Astrocyte (in vitro differentiated cells and primary cell): ENCODE measurements at regions not wholly inside any gene's neighbourhood (a gene's known extent, or its start where the extent isn't known, plus 50 kb on each side); places are given as distances from the start of the nearest gene placed in this dataset.

ENCODE experiments used
- DNase-seq: peaks from one replicate; pipeline ENCODE4 v3.0.0-alpha.2; 2010; ENCODE audit warnings: low read depth
- FAIRE-seq: peaks from 2 replicates; lab custom pipeline; 2011; peaks lifted over from hg19 to GRCh38; lab: Jason Lieb, UNC
- H2AFZ ChIP-seq: 2 replicates; pipeline ENCODE4 v1.6.0; 2012; ENCODE audit warnings: low read depth, low read length, inconsistent platforms
- H3K27ac ChIP-seq: 2 replicates; pipeline ENCODE4 v1.5.1; 2011; ENCODE audit warnings: low read depth, low read length, inconsistent platforms
- H3K27me3 ChIP-seq: 2 replicates; pipeline ENCODE4 v1.6.0; 2011; ENCODE audit warnings: low read length, inconsistent platforms; ENCODE audit not compliant: insufficient read depth
- H3K36me3 ChIP-seq: 2 replicates; pipeline ENCODE4 v1.5.1; 2011; ENCODE audit warnings: low read length, inconsistent platforms; ENCODE audit not compliant: insufficient read depth
- H3K4me1 ChIP-seq: 2 replicates; pipeline ENCODE4 v1.5.1; 2011; ENCODE audit warnings: low read length, inconsistent platforms; ENCODE audit not compliant: insufficient read depth
- H3K4me2 ChIP-seq: 2 replicates; pipeline ENCODE4 v1.6.0; 2012; ENCODE audit warnings: low read length, inconsistent platforms
- H3K4me3 ChIP-seq: 2 replicates; pipeline ENCODE4 v1.5.1; 2011; ENCODE audit warnings: low read depth, mild to moderate bottlenecking, low read length, inconsistent platforms; ENCODE audit not compliant: insufficient read depth
- H3K79me2 ChIP-seq: 2 replicates; pipeline ENCODE4 v1.6.0; 2012; ENCODE audit warnings: mild to moderate bottlenecking, low read length, inconsistent platforms; ENCODE audit not compliant: insufficient read depth
- H3K9ac ChIP-seq: 2 replicates; pipeline ENCODE4 v1.6.0; 2012; ENCODE audit warnings: mild to moderate bottlenecking, low read length, inconsistent platforms
- H3K9me3 ChIP-seq: 2 replicates; pipeline ENCODE4 v1.5.1; 2012; ENCODE audit warnings: low read depth, mild to moderate bottlenecking, low read length, inconsistent platforms; ENCODE audit not compliant: insufficient read depth
- H4K20me1 ChIP-seq: 2 replicates; pipeline ENCODE4 v1.6.0; 2012; ENCODE audit warnings: low read length, inconsistent platforms; ENCODE audit not compliant: insufficient read depth
- H3K27ac Mint-ChIP-seq: one replicate; pipeline ENCODE4 v1.8.0; 2021; ENCODE audit warnings: mild to moderate bottlenecking, mixed read lengths; ENCODE audit not compliant: unreplicated experiment
- H3K27me3 Mint-ChIP-seq: one replicate; pipeline ENCODE4 v1.8.0; 2021; ENCODE audit warnings: low read depth, mixed read lengths; ENCODE audit not compliant: unreplicated experiment
- H3K36me3 Mint-ChIP-seq: one replicate; pipeline ENCODE4 v1.8.0; 2021; ENCODE audit warnings: low read depth, mixed read lengths; ENCODE audit not compliant: unreplicated experiment
- H3K4me1 Mint-ChIP-seq: one replicate; pipeline ENCODE4 v1.8.0; 2021; ENCODE audit warnings: low read depth, mixed read lengths; ENCODE audit not compliant: unreplicated experiment
- H3K4me3 Mint-ChIP-seq: one replicate; pipeline ENCODE4 v1.8.0; 2021; ENCODE audit warnings: mild to moderate bottlenecking, moderate library complexity, mixed read lengths; ENCODE audit not compliant: unreplicated experiment
- H3K9me3 Mint-ChIP-seq: one replicate; pipeline ENCODE4 v1.8.0; 2021; ENCODE audit warnings: mild to moderate bottlenecking, mixed read lengths; ENCODE audit not compliant: unreplicated experiment
- CTCF ChIP-seq: IDR thresholded peaks from 2 replicates; pipeline ENCODE4 v1.5.1; 2011; ENCODE audit warnings: low read depth, mild to moderate bottlenecking, inconsistent platforms, low read length, moderate library complexity; ENCODE audit not compliant: insufficient read depth
- EZH2 ChIP-seq: IDR thresholded peaks from 2 replicates; pipeline ENCODE4 v1.6.1; 2012; ENCODE audit warnings: mild to moderate bottlenecking, low read length, inconsistent platforms; ENCODE audit not compliant: insufficient read depth

- H2AFZ ChIP-seq = no peak overlapping the region
- peak; percentile 65 for FAIRE-seq
Measured at GRCh38 chr6:100185615-100186014, 191.6 kb upstream of the MCHR2 start.

GRCh38 chr6:100184473-100184872 is 190.4 kb upstream of the MCHR2 start:
- Histone ChIP-seq H3K9ac (no peak overlapping the region), H3K4me3 (no peak overlapping the region), H3K4me2 (no peak overlapping the region), H3K27me3 (no peaks in the 10 kb centered on the region), H3K9me3 (no peaks in the 10 kb centered on the region), H2AFZ (no peak overlapping the region), H3K27ac (no peak overlapping the region), H3K36me3 (no peaks in the 10 kb centered on the region), H3K79me2 (no peaks in the 10 kb centered on the region), H4K20me1 (no peaks in the 10 kb centered on the region), H3K4me1 (no peaks in the 10 kb centered on the region)
- Mint-ChIP-seq H3K9me3 (no peaks in the 10 kb centered on the region), H3K4me3 (no peak overlapping the region), H3K27me3 (no peaks in the 10 kb centered on the region), H3K4me1 (peaks cover 9% of the 10 kb centered on the region), H3K36me3 (no peaks in the 10 kb centered on the region), H3K27ac (no peak overlapping the region)
- no peak for FAIRE-seq
- no peak for DNase-seq
- TF ChIP-seq EZH2 = no peak
- no peak for TF ChIP-seq CTCF

More at GRCh38 chr6:100185615-100186014, 191.6 kb upstream of the MCHR2 start:
- no peaks in the 10 kb centered on the region for H3K9me3 ChIP-seq
- no peaks in the 10 kb centered on the region for H3K4me1 ChIP-seq
- no peak overlapping the region for H3K4me2 ChIP-seq
- no peak overlapping the region for H3K4me3 ChIP-seq
- no peaks in the 10 kb centered on the region for H3K27me3 ChIP-seq
- no peak overlapping the region for H3K9ac ChIP-seq
- H3K36me3 ChIP-seq = no peaks in the 10 kb centered on the region
- no peak for DNase-seq
- H3K27ac Mint-ChIP-seq = no peak overlapping the region
- no peaks in the 10 kb centered on the region for H3K79me2 ChIP-seq
- H3K4me1 Mint-ChIP-seq = peaks cover 9% of the 10 kb centered on the region
- no peaks in the 10 kb centered on the region for H4K20me1 ChIP-seq
- H3K4me3 Mint-ChIP-seq = no peak overlapping the region
- H3K27ac ChIP-seq = no peak overlapping the region
- TF ChIP-seq CTCF (no peak), EZH2 (no peak)
- H3K36me3 Mint-ChIP-seq = no peaks in the 10 kb centered on the region
- no peaks in the 10 kb centered on the region for H3K27me3 Mint-ChIP-seq
- H3K9me3 Mint-ChIP-seq = no peaks in the 10 kb centered on the region

- Mint-ChIP-seq H3K9me3 (no peaks in the 10 kb centered on the region), H3K27ac (no peak overlapping the region), H3K4me3 (no peak overlapping the region), H3K36me3 (no peaks in the 10 kb centered on the region), H3K4me1 (peaks cover 4% of the 10 kb centered on the region), H3K27me3 (no peaks in the 10 kb centered on the region)
- H3K27ac ChIP-seq = no peak overlapping the region
- no peak overlapping the region for H3K9ac ChIP-seq
- H3K79me2 ChIP-seq = no peaks in the 10 kb centered on the region
- no peaks in the 10 kb centered on the region for H3K27me3 ChIP-seq
- H3K36me3 ChIP-seq = no peaks in the 10 kb centered on the region
- no peaks in the 10 kb centered on the region for H4K20me1 ChIP-seq
- no peak overlapping the region for H2AFZ ChIP-seq
- H3K4me1 ChIP-seq = no peaks in the 10 kb centered on the region
- FAIRE-seq = no peak
- DNase-seq = no peak
- no peak overlapping the region for H3K4me2 ChIP-seq
- TF ChIP-seq CTCF = no peak
- TF ChIP-seq EZH2 = no peak
- no peaks in the 10 kb centered on the region for H3K9me3 ChIP-seq
- no peak overlapping the region for H3K4me3 ChIP-seq
Measured at GRCh38 chr6:100182313-100182712, 188.3 kb upstream of the MCHR2 start.
